CD4-positive, alpha-beta memory T cell (primary cell): ENCODE measurements at regions not wholly inside any gene's neighbourhood (a gene's known extent, or its start where the extent isn't known, plus 50 kb on each side); places are given as distances from the start of the nearest gene placed in this dataset.

Experiments used
- CTCF ChIA-PET: fragments of 350-600 bp; sonication (Branson Sonifier 250); formaldehyde crosslinking; loops from one replicate; lab custom pipeline; 2021; ENCODE audit warnings: inconsistent platforms; ENCODE audit not compliant: partially characterized antibody; lab: Charles Lee
- POLR2A ChIA-PET: fragments of 350-600 bp; sonication (Branson Sonifier 250); formaldehyde crosslinking; loops from one replicate; lab custom pipeline; 2021; ENCODE audit not compliant: partially characterized antibody; lab: Charles Lee
- DNase-seq, 5 donors: peaks; one replicate each; pipeline versions ENCODE4 v3.0.0 to v3.0.0-alpha.2; 2020 to 2022; ENCODE audit warnings: mixed read lengths in 1 of 5
- H3K27ac ChIP-seq: one replicate; pipeline ENCODE4 v1.7.0; 2013; ENCODE audit warnings: low read depth, low read length
- H3K27me3 ChIP-seq: 2 replicates; pipeline ENCODE4 v1.7.0; 2013; ENCODE audit warnings: mild to moderate bottlenecking, low read length, moderate library complexity; ENCODE audit not compliant: insufficient read depth
- H3K36me3 ChIP-seq: 2 replicates; pipeline ENCODE4 v1.7.0; 2013; ENCODE audit warnings: mild to moderate bottlenecking, low read length, moderate library complexity; ENCODE audit not compliant: insufficient read depth
- H3K4me1 ChIP-seq: 2 replicates; pipeline ENCODE4 v1.7.0; 2013; ENCODE audit warnings: mild to moderate bottlenecking, low read length, moderate library complexity; ENCODE audit not compliant: insufficient read depth
- H3K4me3 ChIP-seq, 2 donors: one replicate each; pipeline ENCODE4 v1.7.0; 2013; ENCODE audit warnings: low read length in 2 of 2, mild to moderate bottlenecking in 1 of 2
- H3K9me3 ChIP-seq, 2 donors: one replicate each; pipeline ENCODE4 v1.7.0; 2013; ENCODE audit warnings: low read length in 2 of 2, control low read depth in 1 of 2; ENCODE audit not compliant: control insufficient read depth in 1 of 2
- H3K27ac Mint-ChIP-seq, 7 donors: one replicate each; pipeline ENCODE4 v1.8.0; 2020 to 2021; ENCODE audit warnings: mixed read lengths in 7 of 7, mild to moderate bottlenecking in 6 of 7, inconsistent platforms in 3 of 7, moderate library complexity in 3 of 7
- H3K27me3 Mint-ChIP-seq, 2 donors: one replicate each; pipeline ENCODE4 v1.8.0; 2020 to 2021; ENCODE audit warnings: mixed read lengths in 2 of 2
- H3K36me3 Mint-ChIP-seq, 2 donors: one replicate each; pipeline ENCODE4 v1.8.0; 2020 to 2021; ENCODE audit warnings: mixed read lengths in 2 of 2, inconsistent platforms in 1 of 2, mild to moderate bottlenecking in 1 of 2
- H3K4me1 Mint-ChIP-seq, 4 donors: one replicate each; pipeline ENCODE4 v1.8.0; 2020 to 2021; ENCODE audit warnings: mixed read lengths in 4 of 4, mild to moderate bottlenecking in 1 of 4
- H3K4me3 Mint-ChIP-seq, 8 donors: one replicate each; pipeline ENCODE4 v1.8.0; 2020 to 2021; ENCODE audit warnings: mixed read lengths in 8 of 8, mild to moderate bottlenecking in 7 of 8, moderate library complexity in 6 of 8, inconsistent platforms in 3 of 8
- H3K9me3 Mint-ChIP-seq, 8 donors: one replicate each; pipeline ENCODE4 v1.8.0; 2020 to 2021; ENCODE audit warnings: mixed read lengths in 8 of 8, mild to moderate bottlenecking in 5 of 8, inconsistent platforms in 3 of 8, moderate library complexity in 1 of 8
- intact Hi-C: fragments of 100-400 bp; cut with micrococcal nuclease; formaldehyde crosslinking; loops from one replicate; pipeline ENCODE4 v1.15.1; 2023

DNA sequence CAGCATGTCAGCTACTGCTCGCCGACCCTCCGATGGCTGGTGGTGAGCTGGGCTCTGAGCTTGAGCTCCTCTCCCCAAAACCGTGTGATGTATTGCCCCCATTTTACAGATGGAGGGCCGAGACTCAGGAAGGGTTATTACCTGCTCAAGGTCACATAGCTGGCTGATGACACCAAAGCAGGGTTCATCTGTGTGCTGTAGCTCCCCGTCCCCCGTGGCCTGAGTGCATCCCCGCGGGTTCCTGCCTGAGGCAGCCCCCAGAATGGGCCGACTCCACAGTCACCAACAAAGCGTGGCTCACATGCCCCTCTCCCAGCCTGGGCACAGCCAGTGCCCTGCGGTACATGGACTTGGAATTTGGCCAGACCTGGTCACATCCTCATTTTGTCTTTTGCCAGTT lies 198.6 kb downstream of the TFCP2L1 start:
- Histone ChIP-seq H3K27ac (no peak overlapping the region), H3K4me1 (no peaks in the 10 kb centered on the region), H3K9me3 (no peaks in the 10 kb centered on the region), H3K36me3 (no peaks in the 10 kb centered on the region), H3K4me3 (no peak overlapping the region), H3K27me3 (no peaks in the 10 kb centered on the region)
- peaks cover 6 to 7% of the 10 kb centered on the region in 2 donors for H3K27me3 Mint-ChIP-seq
- no peak for DNase-seq
- CTCF ChIA-PET, result interaction anchor here (1.1 to 4.2 kb wide), 2 partner anchors 8 to 11 kb away, joined by 5 to 32 read pairs; no protein-coding TSS in a partner anchor
- POLR2A ChIA-PET, result no interaction called here
- intact Hi-C loops, result no loop called here
- no peak overlapping the region for H3K4me3 Mint-ChIP-seq
- no peaks in the 10 kb centered on the region for H3K36me3 Mint-ChIP-seq
- H3K27ac Mint-ChIP-seq, result no peak overlapping the region
- H3K4me1 Mint-ChIP-seq, result no peaks in the 10 kb centered on the region
- H3K9me3 Mint-ChIP-seq, result peaks cover 0 to 2% (median 0%) of the 10 kb centered on the region in 8 donors

DNA sequence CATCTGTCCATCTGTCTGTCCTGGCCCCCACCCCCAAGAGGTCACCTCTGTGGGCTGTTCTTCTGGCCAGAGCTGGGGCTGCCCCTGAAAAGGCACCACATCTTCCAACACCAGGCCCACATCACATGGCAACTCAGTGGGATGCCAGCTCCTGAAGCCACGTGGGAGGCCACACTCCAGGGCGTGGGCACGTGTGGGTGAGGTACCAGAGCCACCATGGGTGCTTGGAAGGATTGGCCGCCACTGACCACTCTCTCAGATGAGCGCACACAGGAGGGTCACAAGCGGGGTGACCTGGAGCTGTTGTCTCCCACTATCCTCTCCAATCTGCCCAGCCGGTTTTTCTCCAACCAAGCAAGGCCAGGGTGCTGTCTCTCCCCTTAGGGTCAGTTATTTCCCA lies 197.9 kb downstream of the TFCP2L1 start:
- Histone ChIP-seq H3K4me1 (no peaks in the 10 kb centered on the region), H3K27ac (no peak overlapping the region), H3K36me3 (no peaks in the 10 kb centered on the region), H3K9me3 (no peaks in the 10 kb centered on the region), H3K4me3 (no peak overlapping the region), H3K27me3 (no peaks in the 10 kb centered on the region)
- H3K9me3 Mint-ChIP-seq, result peaks cover 0 to 2% (median 0%) of the 10 kb centered on the region in 8 donors
- no peaks in the 10 kb centered on the region for H3K4me1 Mint-ChIP-seq
- no peaks in the 10 kb centered on the region for H3K36me3 Mint-ChIP-seq
- no peak overlapping the region for H3K4me3 Mint-ChIP-seq
- intact Hi-C loops, result no loop called here
- H3K27ac Mint-ChIP-seq, result no peak overlapping the region
- POLR2A ChIA-PET, result no interaction called here
- peaks cover 6 to 7% of the 10 kb centered on the region in 2 donors for H3K27me3 Mint-ChIP-seq
- CTCF ChIA-PET, result interaction anchor here (1.1 to 4.2 kb wide), 2 partner anchors 8 to 11 kb away, joined by 5 to 32 read pairs; no protein-coding TSS in a partner anchor
- no peak for DNase-seq

DNA sequence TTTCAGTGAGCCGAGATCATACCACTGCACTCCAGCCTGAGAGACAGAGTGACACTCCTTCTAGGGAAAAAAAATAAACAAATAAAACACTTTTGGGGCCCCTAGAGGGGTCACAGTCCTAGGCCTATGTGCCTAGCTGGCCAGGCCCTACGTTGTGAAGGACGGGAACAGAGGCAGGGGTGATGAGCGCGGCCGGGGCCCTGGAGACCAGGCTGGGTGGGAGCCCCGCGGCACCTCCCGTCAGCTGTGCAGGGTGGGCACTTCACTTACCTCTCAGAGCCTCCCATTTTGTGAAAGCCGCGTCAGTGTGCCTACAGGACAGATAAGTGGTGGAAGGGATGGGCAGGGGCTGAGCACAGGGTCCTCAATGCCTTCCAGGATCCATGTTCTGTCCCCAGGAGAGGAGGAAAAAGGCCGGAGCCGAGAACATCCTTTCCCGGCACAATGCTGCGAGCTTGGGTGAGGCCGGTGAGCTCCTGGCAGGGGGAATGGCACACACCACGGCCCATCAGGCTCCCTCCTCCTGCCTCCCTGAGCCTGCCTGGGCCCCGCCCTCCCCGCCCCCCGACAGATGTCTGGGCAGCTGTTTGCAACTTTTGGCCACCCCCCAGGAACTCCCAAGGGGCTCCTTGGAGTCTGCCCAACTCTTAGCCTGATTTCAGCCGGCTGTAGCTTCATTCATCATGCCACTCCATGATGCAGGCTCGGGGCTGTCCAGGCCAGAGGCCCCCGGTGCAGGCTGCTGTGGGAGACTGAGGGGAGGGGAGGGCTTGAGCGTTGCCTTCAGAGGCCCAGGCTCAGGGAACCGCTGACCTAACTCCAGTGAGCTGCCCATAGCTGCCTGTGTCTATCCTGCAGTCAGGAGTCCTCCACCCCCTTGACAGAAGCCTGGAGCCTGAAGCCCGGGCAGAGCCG lies 196.5 kb downstream of the TFCP2L1 start:
- H3K36me3 Mint-ChIP-seq, result no peaks in the 10 kb centered on the region
- no peaks in the 10 kb centered on the region for H3K4me1 ChIP-seq
- H3K27me3 ChIP-seq, result no peaks in the 10 kb centered on the region
- H3K36me3 ChIP-seq, result no peaks in the 10 kb centered on the region
- no peaks in the 10 kb centered on the region for H3K9me3 ChIP-seq
- POLR2A ChIA-PET, result no interaction called here
- H3K4me3 ChIP-seq, result no peak overlapping the region
- peaks cover 2 to 4% of the 10 kb centered on the region in 2 donors for H3K27me3 Mint-ChIP-seq
- H3K27ac ChIP-seq, result no peak overlapping the region
- intact Hi-C loops, result no loop called here
- H3K4me3 Mint-ChIP-seq, result no peak overlapping the region
- DNase-seq, result no peak
- no peaks in the 10 kb centered on the region for H3K4me1 Mint-ChIP-seq
- CTCF ChIA-PET, result interaction anchor here (1.4 to 4.2 kb wide), 2 partner anchors 9 to 13 kb away, joined by 8 to 32 read pairs; no protein-coding TSS in a partner anchor
- no peak overlapping the region for H3K27ac Mint-ChIP-seq
- peaks cover 0 to 2% (median 0%) of the 10 kb centered on the region in 8 donors for H3K9me3 Mint-ChIP-seq

DNA sequence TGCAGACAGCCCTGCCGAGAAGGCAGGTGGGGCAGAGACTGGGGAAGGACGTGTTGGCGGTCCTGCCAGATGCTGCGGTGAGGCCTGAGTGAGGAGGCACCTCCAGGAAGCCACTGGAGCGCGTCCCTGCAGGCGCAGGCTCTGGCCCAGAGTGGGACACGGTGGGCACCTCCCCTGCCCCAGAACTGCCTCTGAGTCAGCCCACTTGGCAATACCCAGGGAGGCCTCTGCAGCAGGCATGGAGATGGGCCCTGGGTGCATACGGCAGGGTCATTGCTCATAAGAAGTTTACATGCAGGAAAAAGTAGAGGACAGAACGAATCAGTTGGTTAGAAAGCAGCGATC lies 195.9 kb downstream of the TFCP2L1 start:
- Histone ChIP-seq H3K27me3 (no peaks in the 10 kb centered on the region), H3K36me3 (no peaks in the 10 kb centered on the region), H3K9me3 (no peaks in the 10 kb centered on the region), H3K27ac (no peak overlapping the region), H3K4me1 (no peaks in the 10 kb centered on the region), H3K4me3 (no peak overlapping the region)
- Mint-ChIP-seq H3K4me3 (no peak overlapping the region), H3K27ac (no peak overlapping the region), H3K36me3 (no peaks in the 10 kb centered on the region), H3K27me3 (peaks cover 2 to 4% of the 10 kb centered on the region in 2 donors), H3K9me3 (peaks cover 0 to 2% (median 0%) of the 10 kb centered on the region in 8 donors), H3K4me1 (no peaks in the 10 kb centered on the region)
- intact Hi-C loops, result no loop called here
- no peak for DNase-seq
- ChIA-PET POLR2A (no interaction called here), CTCF (interaction anchor here (0.6 to 4.2 kb wide), 3 partner anchors 9 to 13 kb away, joined by 3 to 32 read pairs (median 8); no protein-coding TSS in a partner anchor)

DNA sequence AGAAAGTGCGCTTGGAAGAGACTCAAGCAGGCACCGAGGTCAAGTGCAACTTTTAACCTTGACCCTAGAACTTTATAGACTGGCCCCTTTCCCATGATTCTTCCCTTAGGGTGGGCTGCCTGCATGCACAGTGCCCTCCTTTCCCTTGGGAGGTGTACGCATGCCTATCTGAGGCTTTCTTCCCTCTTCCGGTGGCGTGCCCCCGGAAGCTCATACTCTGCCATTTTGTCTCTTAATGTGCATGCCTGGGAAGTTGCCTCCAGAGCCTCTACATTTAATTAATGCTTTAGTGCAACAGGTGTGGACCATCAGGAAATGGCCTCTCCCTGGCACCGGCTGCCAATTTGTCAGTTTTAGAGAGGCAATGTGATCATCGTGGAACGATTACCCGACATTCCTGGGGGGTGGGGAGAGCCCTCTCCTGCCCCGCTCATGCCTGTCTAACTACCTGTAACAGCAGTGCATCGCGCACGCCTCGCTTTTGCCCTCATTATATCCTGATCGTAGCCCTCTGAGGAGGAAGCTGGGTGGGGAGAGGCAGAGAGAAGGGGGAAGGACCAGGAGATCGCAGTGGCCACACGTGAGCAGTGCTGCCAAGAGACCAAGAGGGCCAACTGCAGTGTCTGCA lies 194.8 kb downstream of the TFCP2L1 start:
- ChIA-PET CTCF (interaction anchor here (2.1 to 4.6 kb wide), 2 partner anchors 10 to 13 kb away, joined by 7 to 34 read pairs; no protein-coding TSS in a partner anchor), POLR2A (no interaction called here)
- H3K9me3 ChIP-seq, result no peaks in the 10 kb centered on the region
- intact Hi-C loops, result no loop called here
- Mint-ChIP-seq H3K4me1 (peaks cover 0 to 4% (median 0%) of the 10 kb centered on the region in 4 donors), H3K36me3 (no peaks in the 10 kb centered on the region), H3K9me3 (peaks cover 0 to 2% (median 0%) of the 10 kb centered on the region in 8 donors), H3K27me3 (peaks cover 2 to 4% of the 10 kb centered on the region in 2 donors), H3K27ac (no peak overlapping the region), H3K4me3 (no peak overlapping the region)
- H3K4me1 ChIP-seq, result no peaks in the 10 kb centered on the region
- H3K27me3 ChIP-seq, result no peaks in the 10 kb centered on the region
- H3K4me3 ChIP-seq, result no peak overlapping the region
- H3K36me3 ChIP-seq, result no peaks in the 10 kb centered on the region
- no peak overlapping the region for H3K27ac ChIP-seq
- DNase-seq, result no peak

DNA sequence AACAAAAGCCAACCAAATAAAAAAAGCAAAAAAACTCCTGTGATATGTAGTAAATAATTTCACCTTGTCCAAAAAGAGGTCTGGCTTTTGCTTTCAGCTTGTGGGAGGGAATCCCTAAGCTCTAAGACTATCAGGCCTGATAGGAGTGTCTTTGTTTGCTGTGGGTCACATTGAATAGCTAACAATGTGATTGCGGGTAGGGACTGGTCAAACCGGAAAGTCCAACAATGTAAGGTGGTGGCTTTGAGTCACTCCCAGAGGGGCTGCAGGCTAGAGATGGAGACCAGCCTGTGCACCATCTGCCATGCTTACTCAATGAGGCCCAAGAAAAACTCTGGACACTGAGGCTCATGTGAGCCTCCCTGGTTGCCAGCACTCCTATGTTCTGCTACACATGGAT lies 192.9 kb downstream of the TFCP2L1 start:
- Mint-ChIP-seq H3K27ac (no peak overlapping the region), H3K4me1 (peaks cover 0 to 4% (median 0%) of the 10 kb centered on the region in 4 donors), H3K36me3 (no peaks in the 10 kb centered on the region), H3K9me3 (peaks cover 0 to 2% (median 0%) of the 10 kb centered on the region in 8 donors), H3K27me3 (peaks cover 4 to 6% of the 10 kb centered on the region in 2 donors), H3K4me3 (no peak overlapping the region)
- Histone ChIP-seq H3K27me3 (no peaks in the 10 kb centered on the region), H3K36me3 (no peaks in the 10 kb centered on the region), H3K4me3 (no peak overlapping the region), H3K4me1 (no peaks in the 10 kb centered on the region), H3K9me3 (no peaks in the 10 kb centered on the region), H3K27ac (no peak overlapping the region)
- ChIA-PET CTCF (interaction anchor here (0.6 to 4.6 kb wide), 4 partner anchors 10 to 195 kb away, joined by 3 to 34 read pairs (median 5); no protein-coding TSS in a partner anchor), POLR2A (no interaction called here)
- intact Hi-C loops, result no loop called here
- DNase-seq, result no peak

DNA sequence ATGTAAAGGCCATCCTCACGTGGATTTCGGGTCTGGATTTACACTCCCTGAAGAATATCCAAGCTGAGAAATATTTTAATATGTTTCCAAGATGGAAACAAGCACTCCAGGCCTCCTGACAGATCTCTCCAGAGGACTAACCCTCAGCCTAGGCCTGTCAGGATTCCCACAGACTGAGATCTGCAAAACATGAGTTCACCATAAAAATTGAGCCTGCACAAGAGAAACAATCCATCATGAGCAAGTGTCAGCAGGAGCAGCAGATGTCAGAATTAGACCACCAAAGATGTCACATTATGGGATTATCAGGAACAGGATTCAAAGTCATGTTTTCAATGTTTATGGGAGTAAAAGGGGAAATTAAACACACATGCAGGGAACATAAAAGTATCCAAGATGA lies 191.3 kb downstream of the TFCP2L1 start:
- no peak for DNase-seq
- POLR2A ChIA-PET, result interaction anchor here (0.7 kb wide), 1 partner anchor 1750 kb away, joined by 3 read pairs; no protein-coding TSS in a partner anchor
- H3K4me3 Mint-ChIP-seq, result no peak overlapping the region
- Histone ChIP-seq H3K27ac (no peak overlapping the region), H3K9me3 (no peaks in the 10 kb centered on the region), H3K27me3 (no peaks in the 10 kb centered on the region), H3K36me3 (no peaks in the 10 kb centered on the region), H3K4me1 (no peaks in the 10 kb centered on the region), H3K4me3 (no peak overlapping the region)
- H3K9me3 Mint-ChIP-seq, result peaks cover 0 to 2% (median 0%) of the 10 kb centered on the region in 8 donors
- H3K4me1 Mint-ChIP-seq, result peaks cover 0 to 4% (median 0%) of the 10 kb centered on the region in 4 donors
- peaks cover 6 to 11% of the 10 kb centered on the region in 2 donors for H3K27me3 Mint-ChIP-seq
- H3K27ac Mint-ChIP-seq, result no peak overlapping the region
- CTCF ChIA-PET, result interaction anchor here (1.4 to 4.6 kb wide), 2 partner anchors 13 to 18 kb away, joined by 6 to 34 read pairs; no protein-coding TSS in a partner anchor
- no peaks in the 10 kb centered on the region for H3K36me3 Mint-ChIP-seq
- intact Hi-C loops, result no loop called here
